K562 (cell line): ENCODE measurements at regions not wholly inside any gene's neighbourhood (a gene's known extent, or its start where the extent isn't known, plus 50 kb on each side); places are given as distances from the start of the nearest gene placed in this dataset.

Source experiments
- ATAC-seq: fragments of 200-7000 bp; cut with Tn5 transposase; 3 replicates; pipeline ENCODE4 v1.9.1; 2020; ENCODE audit warnings: moderate library complexity
- BruUV-seq: library from RNA; stranded (reverse); fragments of 400-500 nt; replicated peaks from 2 replicates; lab custom pipeline; 2021; lab: Mats Ljungman, UMichigan
- CTCF ChIA-PET: fragments of 300-600 bp; formaldehyde crosslinking; extraction: SDS; loops from one replicate; lab custom pipeline; 2021; ENCODE audit warnings: low intra/inter-chr PET ratio; lab: Yijun Ruan, JAX
- POLR2A ChIA-PET: fragments of 300-600, 350-650 bp; sonication (Branson Sonifier 250); formaldehyde crosslinking; extraction: SDS; loops from one replicate; lab custom pipeline; 2021; ENCODE audit warnings: antibody characterized with exemption, inconsistent platforms; lab: Yijun Ruan, JAX
- DNase-seq, 4 experiments: peaks; one replicate each; pipeline versions ENCODE4 v3.0.0 to v3.0.0-alpha.2; 2011 to 2018; ENCODE audit warnings: low spot score in 3 of 4, mixed read lengths in 3 of 4; ENCODE audit errors: extremely low read depth in 1 of 4
- FAIRE-seq: peaks from 2 replicates; lab custom pipeline; 2011; peaks lifted over from hg19 to GRCh38; lab: Jason Lieb, UNC
- H2AFZ ChIP-seq: 2 replicates; pipeline ENCODE4 v1.6.0; 2011; ENCODE audit warnings: low read depth, low read length, control low read depth, inconsistent platforms
- H3K27ac ChIP-seq: fragments of 200-600 bp; 3 replicates; pipeline ENCODE4 v1.8.0; 2011; ENCODE audit warnings: low read depth, mild to moderate bottlenecking, control low read depth, inconsistent platforms, low read length, moderate library complexity, mixed read lengths; ENCODE audit errors: extremely low read depth
- H3K27me3 ChIP-seq, 2 experiments: fragments of 300-600 bp in 1 of 2; 2 replicates in 1 of 2; 3 replicates in 1 of 2; pipeline versions ENCODE4 v1.6.0 to v1.8.0; 2011; ENCODE audit warnings: inconsistent platforms in 2 of 2, low read length in 2 of 2, mild to moderate bottlenecking in 1 of 2, mixed read lengths in 1 of 2, moderate library complexity in 1 of 2; ENCODE audit not compliant: control insufficient read depth in 2 of 2, insufficient read depth in 2 of 2
- H3K36me3 ChIP-seq: fragments of 300-600 bp; 3 replicates; pipeline ENCODE4 v1.8.0; 2011; ENCODE audit warnings: mild to moderate bottlenecking, low read length, inconsistent platforms; ENCODE audit not compliant: control insufficient read depth, insufficient read depth
- H3K4me1 ChIP-seq, 2 experiments: fragments of 200-600 bp in 1 of 2; replicated peaks in 1 of 2; 2 replicates in 1 of 2; 3 replicates in 1 of 2; pipeline versions ENCODE4 v1.5.1 to v1.8.0; 2011; ENCODE audit warnings: inconsistent platforms in 2 of 2, low read length in 2 of 2, mild to moderate bottlenecking in 1 of 2, mixed read lengths in 1 of 2, moderate library complexity in 1 of 2; ENCODE audit not compliant: control insufficient read depth in 2 of 2, insufficient read depth in 2 of 2
- H3K4me2 ChIP-seq: 2 replicates; pipeline ENCODE4 v1.6.1; 2011; ENCODE audit warnings: low read length, control low read depth, inconsistent platforms, mixed read lengths; ENCODE audit not compliant: insufficient read depth
- H3K4me3 ChIP-seq: fragments of 200-600 bp; sonication (generic), shearing (Covaris generic); 2 replicates; pipeline ENCODE4 v1.5.1; 2016; ENCODE audit warnings: control low read depth, inconsistent platforms
- H3K79me2 ChIP-seq: fragments of 200-600 bp; 3 replicates; pipeline ENCODE4 v1.8.0; 2011; ENCODE audit warnings: low read length, inconsistent platforms; ENCODE audit not compliant: control insufficient read depth, insufficient read depth
- H3K9ac ChIP-seq, 2 experiments: 2 replicates each; pipeline versions ENCODE4 v1.6.0 to v1.6.1; 2011; ENCODE audit warnings: low read depth in 2 of 2, low read length in 2 of 2, control low read depth in 1 of 2, inconsistent platforms in 1 of 2, mild to moderate bottlenecking in 1 of 2, mixed read lengths in 1 of 2; ENCODE audit not compliant: insufficient read depth in 1 of 2
- H3K9me1 ChIP-seq: one replicate; pipeline ENCODE4 v1.6.0; 2011; ENCODE audit warnings: inconsistent platforms, mild to moderate bottlenecking, low read length, moderate library complexity; ENCODE audit not compliant: control insufficient read depth, insufficient read depth
- H3K9me3 ChIP-seq: replicated peaks from 2 replicates; pipeline ENCODE4 v1.5.1; 2011; ENCODE audit warnings: low read depth, low read length, inconsistent platforms; ENCODE audit not compliant: control insufficient read depth, insufficient read depth
- H4K20me1 ChIP-seq: replicated peaks from 2 replicates; pipeline ENCODE4 v1.6.1; 2011; ENCODE audit warnings: low read length, inconsistent platforms, mixed read lengths; ENCODE audit not compliant: control insufficient read depth, insufficient read depth
- ARID1B ChIP-seq: fragments of 450-650 bp; IDR thresholded peaks from 2 replicates; pipeline ENCODE4 v1.6.1; 2016; ENCODE audit warnings: antibody characterized with exemption, mild to moderate bottlenecking, inconsistent platforms
- ATF6 ChIP-seq: sonication (generic); formaldehyde crosslinking; IDR thresholded peaks from 2 replicates; pipeline ENCODE4 v1.4.0; 2020; ENCODE audit warnings: mild to moderate bottlenecking, missing genetic modification reagents
- BDP1 ChIP-seq: IDR thresholded peaks from 3 replicates; pipeline ENCODE4 v1.6.1; 2011; ENCODE audit not compliant: insufficient read length, insufficient read depth
- ETS1 ChIP-seq: conservative IDR thresholded peaks from 2 replicates; pipeline ENCODE4 v1.6.1; 2011; ENCODE audit warnings: low read depth, mild to moderate bottlenecking, low read length; ENCODE audit not compliant: control insufficient read depth
- EZH2 ChIP-seq: IDR thresholded peaks from 2 replicates; pipeline ENCODE4 v1.6.1; 2012; ENCODE audit warnings: low read depth, mild to moderate bottlenecking, inconsistent platforms, low read length, borderline replicate concordance
- KDM2B ChIP-seq: fragments of 250-450 bp; sonication (Bioruptor Pico); IDR thresholded peaks from 2 replicates; pipeline ENCODE4 v1.8.0; 2021; ENCODE audit warnings: mild to moderate bottlenecking, moderate library complexity
- MCM3 ChIP-seq: fragments of 450-650 bp; IDR thresholded peaks from 2 replicates; pipeline ENCODE4 v1.6.1; 2016
- NKRF ChIP-seq: fragments of 450-650 bp; IDR thresholded peaks from 2 replicates; pipeline ENCODE4 v1.6.1; 2016; ENCODE audit warnings: borderline replicate concordance
- PCBP1 ChIP-seq: fragments of 200-400 bp; formaldehyde crosslinking; IDR thresholded peaks from 2 replicates; pipeline ENCODE4 v1.6.1; 2018; ENCODE audit warnings: mild to moderate bottlenecking, low read depth, low read length; ENCODE audit not compliant: poor library complexity, severe bottlenecking
- PHTF2 ChIP-seq: fragments of 250-450 bp; sonication (Bioruptor Pico); IDR thresholded peaks from 2 replicates; pipeline ENCODE4 v1.5.0; 2021; ENCODE audit warnings: mild to moderate bottlenecking
- RBM14 ChIP-seq: fragments of 200-400 bp; formaldehyde crosslinking; IDR thresholded peaks from 2 replicates; pipeline ENCODE4 v1.6.1; 2018; ENCODE audit warnings: low read depth, mild to moderate bottlenecking, low read length, moderate library complexity, borderline replicate concordance; ENCODE audit not compliant: insufficient read depth
- SMARCA4 ChIP-seq: fragments of 450-650 bp; IDR thresholded peaks from 2 replicates; pipeline ENCODE4 v1.6.1; 2016
- SRF ChIP-seq, 2 experiments: fragments of 250-450, 450-650 bp in 1 of 2; sonication (Bioruptor Pico) in 1 of 2; sonication (generic) in 1 of 2; formaldehyde crosslinking; IDR thresholded peaks; 2 replicates each; pipeline versions ENCODE4 v1.5.0 to v1.5.1; 2020 to 2022; ENCODE audit warnings: mild to moderate bottlenecking in 1 of 2, missing genetic modification reagents in 1 of 2
- SRSF3 ChIP-seq: fragments of 200-400 bp; formaldehyde crosslinking; IDR thresholded peaks from 2 replicates; pipeline ENCODE4 v1.6.1; 2016; ENCODE audit warnings: mild to moderate bottlenecking, low read length, moderate library complexity; ENCODE audit not compliant: insufficient read depth
- ZFP91 ChIP-seq: sonication (generic); formaldehyde crosslinking; IDR thresholded peaks from 2 replicates; pipeline ENCODE4 v1.8.0; 2022; ENCODE audit warnings: mild to moderate bottlenecking, missing genetic modification reagents
- ZNF143 ChIP-seq: sonication (generic); formaldehyde crosslinking; IDR thresholded peaks from 2 replicates; pipeline ENCODE4 v1.9.0; 2022; ENCODE audit warnings: mild to moderate bottlenecking, missing genetic modification reagents
- ZNF444 ChIP-seq: fragments of 250-450 bp; sonication (Bioruptor Pico); IDR thresholded peaks from 2 replicates; pipeline ENCODE4 v1.4.0; 2020; ENCODE audit warnings: mild to moderate bottlenecking, moderate library complexity
- ZNF830 ChIP-seq: fragments of 250-450 bp; sonication (Bioruptor Pico); IDR thresholded peaks from 2 replicates; pipeline ENCODE4 v1.5.0; 2021; ENCODE audit warnings: mild to moderate bottlenecking
- WGBS: fragments of 100-300 bp; shearing (Covaris generic); methylation state at CpG from one replicate; pipeline ENCODE4 v1.1.6; 2016; ENCODE audit warnings: low coverage, mixed read lengths; ENCODE audit not compliant: insufficient coverage; ENCODE audit errors: missing lambda C conversion rate; 5-methylcytosine and 5-hydroxymethylcytosine counted together
- in situ Hi-C: fragments of 300-500 bp; cut with MboI; formaldehyde crosslinking; loops from 4 replicates; pipeline ENCODE4 v1.15.0; 2018; ENCODE audit warnings: inconsistent platforms, mixed read lengths
- intact Hi-C: fragments of 100-400 bp; cut with micrococcal nuclease; formaldehyde crosslinking; loops from 2 replicates; pipeline ENCODE4 v1.14.2; 2022

GRCh38 chr5:66467564-66467963 lies 128.6 kb upstream of the MAST4 start:
- TF ChIP-seq ZFP91 (no peak), NKRF (no peak), RBM14 (no peak), SRF (CRISPR knock-in tag; IDR thresholded peaks at IDR 0.05) (no peak), ZNF830 (no peak), ARID1B (no peak), EZH2 (no peak), KDM2B (CRISPR knock-in tag) (no peak), ETS1 (no peak), BDP1 (no peak), ATF6 (CRISPR knock-in tag) (no peak), ZNF143 (no peak), MCM3 (no peak), ZNF444 (CRISPR knock-in tag) (no peak), SRSF3 (no peak), PHTF2 (no peak), PCBP1 (no peak), SMARCA4 (no peak)
- Histone ChIP-seq H3K4me2 (no peak overlapping the region), H3K79me2 (no peaks in the 10 kb centered on the region), H3K27ac (no peak overlapping the region), H3K9me3 (no peaks in the 10 kb centered on the region), H3K27me3 (no peaks in the 10 kb centered on the region), H3K36me3 (no peaks in the 10 kb centered on the region), H3K9ac (no peak overlapping the region), H3K4me3 (no peak overlapping the region), H2AFZ (no peak overlapping the region), H3K4me1 (no peaks in the 10 kb centered on the region), H3K9me1 (no peaks in the 10 kb centered on the region), H4K20me1 (no peaks in the 10 kb centered on the region)
- DNase-seq (no peak), ATAC-seq (no peak), FAIRE-seq (no peak)
- intact Hi-C loops, result no loop called here
- CTCF ChIA-PET, result no interaction called here
- POLR2A ChIA-PET, result no interaction called here
- 3% methylated on average over 4 of the region's 4 CpGs for WGBS
- in situ Hi-C loops, result no loop called here
- no TSS peak for BruUV-seq
